Fibroblast of pulmonary artery (primary cell): ENCODE measurements at regions not wholly inside any gene's neighbourhood (a gene's known extent, or its start where the extent isn't known, plus 50 kb on each side); places are given as distances from the start of the nearest gene placed in this dataset.

Experiments used
- DNase-seq: peaks from one replicate; pipeline ENCODE4 v3.0.0-alpha.2; 2010; ENCODE audit warnings: low read depth
- H3K4me3 ChIP-seq: replicated peaks from 2 replicates; pipeline ENCODE4 v1.5.1; 2011; ENCODE audit warnings: low read depth, mild to moderate bottlenecking, control low read depth, low read length, moderate library complexity
- CTCF ChIP-seq: IDR thresholded peaks from 2 replicates; pipeline ENCODE4 v1.5.1; 2011; ENCODE audit warnings: mild to moderate bottlenecking, control low read depth, low read length, inconsistent platforms; ENCODE audit errors: missing control alignments

DNA sequence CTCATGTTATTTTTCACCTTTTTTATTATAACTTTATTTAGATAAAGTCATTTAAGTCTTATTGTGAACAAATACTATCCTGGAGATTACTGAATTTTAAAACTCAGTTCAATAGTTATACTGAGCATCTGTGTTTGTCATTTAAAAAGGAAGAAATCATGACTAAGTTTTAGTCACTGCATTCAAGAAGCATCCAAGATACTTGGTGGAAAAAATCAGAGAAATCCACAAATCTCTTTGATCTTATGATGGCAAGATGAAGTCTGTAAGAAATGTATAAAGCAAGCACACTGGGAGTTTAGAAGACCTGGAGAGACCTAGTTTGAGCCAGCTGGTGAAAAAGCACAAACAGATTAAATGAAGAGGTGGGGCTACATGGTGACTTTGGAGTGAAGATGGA, 529.8 kb upstream of the IGFBP3 start:
- no peak for DNase-seq
- TF ChIP-seq CTCF, result no peak
- no peak overlapping the region for H3K4me3 ChIP-seq

DNA sequence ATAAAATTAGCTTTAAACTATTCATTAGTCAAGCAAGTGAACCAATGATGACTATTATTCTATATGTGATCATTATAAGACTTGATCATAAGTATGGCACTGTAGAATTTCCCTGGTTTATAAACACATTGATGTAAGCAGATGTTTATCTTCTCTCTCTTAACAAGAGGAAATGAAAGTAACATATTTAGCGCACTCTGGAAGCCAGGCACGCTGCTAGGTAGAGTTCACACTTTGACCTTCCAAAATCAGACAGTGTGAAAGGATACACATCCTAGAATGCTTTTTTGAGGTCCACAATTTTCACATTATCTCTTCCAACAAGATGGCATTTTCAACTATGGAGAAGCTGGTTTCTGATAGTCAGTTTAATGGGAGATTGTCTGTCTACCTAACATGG, 529.4 kb upstream of the IGFBP3 start:
- no peak overlapping the region for H3K4me3 ChIP-seq
- no peak for DNase-seq
- no peak for TF ChIP-seq CTCF

DNA sequence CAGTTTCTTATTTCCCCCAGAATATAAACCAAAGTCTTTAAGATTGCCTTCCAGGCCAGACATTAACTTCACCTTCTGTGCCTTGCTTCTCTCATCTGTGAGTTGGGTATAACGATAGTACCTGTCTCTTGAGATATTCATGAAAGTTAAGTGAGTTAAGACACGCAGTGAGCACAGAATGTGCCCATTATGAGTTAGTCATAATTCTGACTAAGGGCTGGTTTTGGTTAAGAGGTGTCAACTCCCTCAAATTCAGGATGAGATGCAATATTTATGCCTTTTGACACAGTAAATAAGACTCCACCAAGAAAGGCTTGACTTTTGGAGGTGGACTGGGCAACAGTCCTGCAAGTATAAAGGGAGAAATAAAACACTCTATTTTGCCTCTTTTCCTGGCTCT, 528.7 kb upstream of the IGFBP3 start:
- H3K4me3 ChIP-seq, result no peak overlapping the region
- no peak for TF ChIP-seq CTCF
- DNase-seq, result no peak

- DNase-seq, result no peak
- H3K4me3 ChIP-seq, result no peak overlapping the region
- no peak for TF ChIP-seq CTCF
Observed at GRCh38 chr7:46448478-46448877, 527.4 kb upstream of the IGFBP3 start.

GRCh38 chr7:46446151-46446550, 525.1 kb upstream of the IGFBP3 start:
- TF ChIP-seq CTCF, result no peak
- H3K4me3 ChIP-seq, result no peak overlapping the region
- no peak for DNase-seq

DNA sequence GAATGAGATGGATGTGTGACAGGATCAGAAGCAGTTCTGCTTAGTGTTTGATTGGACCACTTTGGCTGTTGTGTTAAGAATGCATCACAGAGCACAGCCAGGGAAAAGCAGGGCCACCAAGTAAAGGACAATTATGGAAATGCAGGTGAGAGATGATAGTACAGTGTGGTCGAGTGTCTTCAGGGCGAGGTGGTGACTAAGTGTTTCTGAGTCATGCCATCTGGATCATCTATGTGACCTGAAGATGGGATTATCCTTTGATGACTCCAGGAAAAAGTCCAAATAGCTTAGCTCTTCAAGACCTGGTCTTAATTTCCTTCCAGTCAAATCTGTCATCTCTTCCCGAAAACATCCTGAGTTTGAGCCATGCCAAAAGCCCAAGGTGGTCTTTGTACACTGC, 523.2 kb upstream of the IGFBP3 start:
- DNase-seq, result no peak
- H3K4me3 ChIP-seq, result no peak overlapping the region
- TF ChIP-seq CTCF, result no peak

- H3K4me3 ChIP-seq, result no peak overlapping the region
- DNase-seq, result no peak
- TF ChIP-seq CTCF, result no peak
Observed at GRCh38 chr7:46440186-46440585, 519.1 kb upstream of the IGFBP3 start.
